ENCODE measurements at regions not wholly inside any gene's neighbourhood (a gene's known extent, or its start where the extent isn't known, plus 50 kb on each side); places are given as distances from the start of the nearest gene placed in this dataset.

DNA sequence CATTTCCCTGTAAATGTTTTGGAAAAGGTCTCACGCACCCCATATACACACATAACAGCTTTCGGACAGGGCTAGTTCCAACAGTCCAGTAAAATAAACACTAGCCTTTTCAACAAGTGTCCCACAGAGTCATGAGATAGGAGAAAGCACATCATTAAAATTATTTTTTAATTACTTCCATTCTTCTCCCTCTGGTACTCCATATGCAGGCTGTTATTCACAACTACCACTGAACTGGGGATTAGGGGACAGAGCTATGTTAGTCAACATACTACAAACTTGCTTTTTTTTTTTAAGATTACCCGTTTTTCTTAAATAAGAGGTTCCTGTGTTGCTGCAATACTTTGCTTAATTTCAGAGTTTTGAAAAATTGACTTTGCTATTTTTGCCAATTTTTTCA, 576.6 kb upstream of the KCND2 start:
- Histone ChIP-seq H3K27me3 (replicated peaks; ENCODE audit: control insufficient read depth, insufficient read depth, low read length) (no peaks in the 10 kb centered on the region), H3K4me3 (replicated peaks; ENCODE audit: low read depth, low read length) (no peak overlapping the region), H3K36me3 (ENCODE audit: control insufficient read depth, insufficient read depth, low read length) (no peaks in the 10 kb centered on the region)
- DNase-seq (ENCODE audit: extremely low read depth, insufficient read length): no peak
- TF ChIP-seq, protein P1, sequence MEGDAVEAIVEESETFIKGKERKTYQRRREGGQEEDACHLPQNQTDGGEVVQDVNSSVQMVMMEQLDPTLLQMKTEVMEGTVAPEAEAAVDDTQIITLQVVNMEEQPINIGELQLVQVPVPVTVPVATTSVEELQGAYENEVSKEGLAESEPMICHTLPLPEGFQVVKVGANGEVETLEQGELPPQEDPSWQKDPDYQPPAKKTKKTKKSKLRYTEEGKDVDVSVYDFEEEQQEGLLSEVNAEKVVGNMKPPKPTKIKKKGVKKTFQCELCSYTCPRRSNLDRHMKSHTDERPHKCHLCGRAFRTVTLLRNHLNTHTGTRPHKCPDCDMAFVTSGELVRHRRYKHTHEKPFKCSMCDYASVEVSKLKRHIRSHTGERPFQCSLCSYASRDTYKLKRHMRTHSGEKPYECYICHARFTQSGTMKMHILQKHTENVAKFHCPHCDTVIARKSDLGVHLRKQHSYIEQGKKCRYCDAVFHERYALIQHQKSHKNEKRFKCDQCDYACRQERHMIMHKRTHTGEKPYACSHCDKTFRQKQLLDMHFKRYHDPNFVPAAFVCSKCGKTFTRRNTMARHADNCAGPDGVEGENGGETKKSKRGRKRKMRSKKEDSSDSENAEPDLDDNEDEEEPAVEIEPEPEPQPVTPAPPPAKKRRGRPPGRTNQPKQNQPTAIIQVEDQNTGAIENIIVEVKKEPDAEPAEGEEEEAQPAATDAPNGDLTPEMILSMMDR (IDR thresholded peaks at IDR 0.05; ENCODE audit: insufficient read depth, low read length, poor library complexity, severe bottlenecking): no peak

DNA sequence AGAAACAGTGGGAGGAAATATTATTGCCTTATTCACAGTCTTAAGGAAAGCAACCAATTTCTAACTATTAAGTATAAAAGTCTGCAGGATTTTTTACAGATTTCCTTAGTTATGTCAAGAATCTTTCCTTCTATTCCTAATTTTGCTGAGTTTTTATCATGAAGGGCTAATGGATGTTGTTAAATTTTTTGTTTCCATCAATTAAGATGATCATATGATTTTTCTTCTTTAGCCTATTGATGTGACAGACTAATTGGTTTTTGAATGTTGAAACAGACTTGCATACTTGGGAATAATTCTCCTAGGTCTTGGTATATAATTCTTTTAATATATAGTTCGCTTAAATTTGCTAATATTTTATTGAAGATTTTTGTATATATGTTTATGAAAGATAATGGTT, 569.1 kb upstream of the KCND2 start:
- DNase-seq (ENCODE audit: extremely low read depth, insufficient read length): no peak
- TF ChIP-seq, protein P1 (IDR thresholded peaks at IDR 0.05; ENCODE audit: insufficient read depth, low read length, poor library complexity, severe bottlenecking): no peak
- no peaks in the 10 kb centered on the region for H3K27me3 ChIP-seq (replicated peaks; ENCODE audit: control insufficient read depth, insufficient read depth, low read length)
- H3K4me3 ChIP-seq (replicated peaks; ENCODE audit: low read depth, low read length): no peak overlapping the region
- H3K36me3 ChIP-seq (ENCODE audit: control insufficient read depth, insufficient read depth, low read length): no peaks in the 10 kb centered on the region

DNA sequence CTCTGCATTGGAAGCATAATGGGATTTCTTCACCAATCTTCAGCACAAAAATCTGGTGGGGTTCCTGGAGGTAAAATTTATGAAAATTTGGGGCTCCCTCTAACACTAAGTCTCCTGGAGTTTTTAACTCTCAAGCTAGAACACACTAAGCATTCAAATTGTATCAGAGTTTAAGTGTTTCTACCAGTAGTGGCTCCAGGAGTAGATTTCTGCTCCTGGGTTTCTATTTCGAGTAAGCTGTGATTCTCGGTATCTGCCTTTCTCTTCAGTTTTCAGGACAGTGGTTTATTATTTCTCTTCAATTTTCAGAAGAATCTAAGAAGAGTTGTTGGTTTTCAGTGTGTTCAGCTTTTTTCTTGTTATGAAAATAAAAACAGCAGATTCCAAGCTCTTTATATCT, 566.4 kb upstream of the KCND2 start:
- no peak for DNase-seq (ENCODE audit: extremely low read depth, insufficient read length)
- no peaks in the 10 kb centered on the region for H3K27me3 ChIP-seq (replicated peaks; ENCODE audit: control insufficient read depth, insufficient read depth, low read length)
- TF ChIP-seq, protein P1 (IDR thresholded peaks at IDR 0.05; ENCODE audit: insufficient read depth, low read length, poor library complexity, severe bottlenecking): no peak
- H3K36me3 ChIP-seq (ENCODE audit: control insufficient read depth, insufficient read depth, low read length): no peaks in the 10 kb centered on the region
- H3K4me3 ChIP-seq (replicated peaks; ENCODE audit: low read depth, low read length): no peak overlapping the region

DNA sequence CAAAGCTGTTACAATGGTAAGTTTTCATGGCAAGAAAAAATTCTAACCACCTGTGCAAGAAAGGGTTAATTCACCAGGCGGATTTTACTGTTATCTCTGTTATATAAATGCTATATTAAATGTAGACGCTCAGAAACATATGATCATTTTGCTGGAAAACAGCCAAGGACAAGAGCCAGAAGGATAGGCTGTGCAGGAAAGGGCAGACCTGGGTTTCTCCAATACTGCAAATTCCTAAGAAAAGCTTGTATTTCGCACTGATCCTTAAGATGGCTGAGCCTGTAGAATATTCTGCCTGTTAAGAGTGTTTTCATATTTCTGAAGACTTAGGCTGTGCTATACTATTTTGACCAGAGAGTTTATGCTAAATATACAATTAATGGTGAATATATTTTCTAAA, 564.1 kb upstream of the KCND2 start:
- H3K36me3 ChIP-seq (ENCODE audit: control insufficient read depth, insufficient read depth, low read length): no peaks in the 10 kb centered on the region
- H3K27me3 ChIP-seq (replicated peaks; ENCODE audit: control insufficient read depth, insufficient read depth, low read length): no peaks in the 10 kb centered on the region
- TF ChIP-seq, protein P1 (IDR thresholded peaks at IDR 0.05; ENCODE audit: insufficient read depth, low read length, poor library complexity, severe bottlenecking): no peak
- H3K4me3 ChIP-seq (replicated peaks; ENCODE audit: low read depth, low read length): no peak overlapping the region
- DNase-seq (ENCODE audit: extremely low read depth, insufficient read length): no peak

DNA sequence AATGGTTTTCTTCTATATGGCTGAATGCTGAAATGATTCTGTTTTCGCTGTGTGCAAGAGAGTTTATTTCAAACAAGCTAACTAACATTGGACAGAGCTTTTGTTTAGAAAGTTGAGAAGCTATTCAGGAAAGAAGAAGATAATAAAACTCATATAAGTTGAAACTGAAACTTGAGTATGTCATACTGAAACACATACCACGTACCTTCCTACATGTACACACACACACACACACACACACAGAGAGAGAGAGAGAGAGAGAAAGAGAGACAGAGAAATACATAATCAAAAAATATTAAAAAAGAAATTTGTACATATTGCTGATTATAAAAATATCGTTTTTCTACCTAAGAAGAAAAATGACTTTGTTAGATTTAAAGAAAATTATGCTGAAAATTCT, 561.9 kb upstream of the KCND2 start:
- DNase-seq (ENCODE audit: extremely low read depth, insufficient read length): peak; percentile 19
- TF ChIP-seq, protein P1 (IDR thresholded peaks at IDR 0.05; ENCODE audit: insufficient read depth, low read length, poor library complexity, severe bottlenecking): no peak
- Histone ChIP-seq H3K36me3 (ENCODE audit: control insufficient read depth, insufficient read depth, low read length) (no peaks in the 10 kb centered on the region), H3K27me3 (replicated peaks; ENCODE audit: control insufficient read depth, insufficient read depth, low read length) (no peaks in the 10 kb centered on the region), H3K4me3 (replicated peaks; ENCODE audit: low read depth, low read length) (no peak overlapping the region)

DNA sequence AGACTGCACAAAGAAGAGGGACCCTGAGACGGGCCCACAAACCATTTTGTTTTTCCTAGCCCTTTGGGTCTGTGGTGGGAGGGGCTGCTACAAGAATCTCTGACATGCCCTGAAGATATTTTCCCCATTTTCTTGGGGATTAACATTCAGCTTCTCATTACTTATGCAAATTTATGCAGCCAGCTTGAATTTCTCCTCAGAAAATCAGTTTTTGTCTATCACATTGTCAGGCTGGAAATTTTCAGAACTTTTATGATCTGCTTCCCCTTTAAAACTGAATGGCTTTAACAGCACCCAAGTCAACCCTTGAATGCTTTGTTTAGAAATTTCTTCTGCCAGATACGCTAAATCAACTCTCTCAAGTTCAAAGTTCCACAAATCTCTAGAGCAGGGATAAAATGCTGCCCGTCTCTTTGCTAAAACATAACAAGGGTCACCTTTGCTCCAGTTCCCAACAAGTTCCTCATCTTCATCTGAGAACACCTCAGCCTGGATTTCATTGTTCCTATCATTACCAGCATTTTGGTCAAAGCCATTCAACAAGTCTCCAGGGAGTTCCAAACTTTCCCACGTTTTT, 560.0 kb upstream of the KCND2 start:
- no peak overlapping the region for H3K4me3 ChIP-seq (replicated peaks; ENCODE audit: low read depth, low read length)

More for the DNA sequence above, 560.0 kb upstream of the KCND2 start:
- DNase-seq (ENCODE audit: extremely low read depth, insufficient read length): no peak
- H3K27me3 ChIP-seq (replicated peaks; ENCODE audit: control insufficient read depth, insufficient read depth, low read length): no peaks in the 10 kb centered on the region
- TF ChIP-seq, protein P1 (IDR thresholded peaks at IDR 0.05; ENCODE audit: insufficient read depth, low read length, poor library complexity, severe bottlenecking): no peak
- H3K36me3 ChIP-seq (ENCODE audit: control insufficient read depth, insufficient read depth, low read length): no peaks in the 10 kb centered on the region
